NCI-H1436 (cell line): ENCODE measurements at regions not wholly inside any gene's neighbourhood (a gene's known extent, or its start where the extent isn't known, plus 50 kb on each side); places are given as distances from the start of the nearest gene placed in this dataset.
"Not testable (repeated sequence)": the region's sequence is repeated elsewhere in the genome, so short reads cannot be mapped to it uniquely, and the experiment has no call there.

Experiments
- DNase-seq: peaks from one replicate; lab custom pipeline; 2025; lab: John Stamatoyannopoulos, UW

DNA sequence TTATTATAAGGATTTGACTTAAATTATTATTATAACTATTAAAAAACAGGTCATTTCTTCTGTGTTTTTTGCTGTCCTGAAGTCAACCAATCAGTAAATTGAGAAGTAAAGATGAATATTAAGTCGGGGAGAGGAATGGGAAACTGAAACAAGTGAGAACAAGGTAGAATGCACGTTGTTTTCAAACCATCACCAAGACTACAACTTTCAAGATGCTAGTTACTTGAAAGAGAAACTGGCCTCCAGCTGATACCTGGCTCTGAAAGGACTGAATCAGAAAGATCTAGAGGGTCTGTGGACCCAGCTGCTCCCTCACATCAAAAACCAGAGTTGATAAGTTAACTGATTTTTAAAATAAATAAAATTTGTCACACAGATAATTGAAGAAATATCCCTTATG is 1301.5 kb upstream of the ATXN8OS start:
- DNase-seq, result no peak

DNA sequence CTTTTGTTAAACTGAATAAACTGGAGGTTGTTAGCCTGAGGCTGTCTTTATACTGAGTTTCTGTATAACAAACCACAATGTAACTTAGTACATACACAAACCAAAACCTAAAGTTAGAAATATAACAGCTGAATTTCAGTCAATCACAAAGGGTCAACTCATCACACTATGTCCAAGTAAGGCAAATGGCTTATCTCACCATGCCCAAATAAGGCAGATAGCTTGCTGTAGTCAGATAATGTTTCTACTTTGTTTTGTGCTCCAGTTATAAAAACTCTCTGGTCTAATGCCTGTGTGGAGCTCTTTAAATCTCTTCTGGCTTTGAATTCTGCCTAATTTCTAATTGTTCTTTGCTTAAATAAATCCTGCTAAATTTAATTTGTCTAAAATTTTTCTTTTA is 1323.4 kb upstream of the ATXN8OS start:
- no peak for DNase-seq

DNA sequence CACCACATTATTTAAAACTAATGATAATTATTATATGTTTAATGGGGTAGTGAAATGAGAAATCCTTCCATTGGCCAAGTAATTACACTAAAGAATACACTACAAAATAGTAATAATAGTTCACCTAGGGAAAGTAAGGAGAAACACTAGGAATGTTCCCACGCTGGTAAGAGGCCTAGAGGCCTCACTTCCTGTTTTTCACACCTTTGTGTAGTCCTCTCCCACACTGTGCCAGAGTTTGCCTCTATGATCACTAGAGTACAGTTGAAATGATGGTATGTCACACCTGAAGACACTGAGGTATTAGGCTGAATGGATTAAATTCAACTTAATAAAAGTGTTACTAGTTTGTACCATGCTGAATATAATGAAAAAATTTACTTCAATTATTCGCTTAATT is 1348.0 kb upstream of the ATXN8OS start:
- DNase-seq, result no peak

DNA sequence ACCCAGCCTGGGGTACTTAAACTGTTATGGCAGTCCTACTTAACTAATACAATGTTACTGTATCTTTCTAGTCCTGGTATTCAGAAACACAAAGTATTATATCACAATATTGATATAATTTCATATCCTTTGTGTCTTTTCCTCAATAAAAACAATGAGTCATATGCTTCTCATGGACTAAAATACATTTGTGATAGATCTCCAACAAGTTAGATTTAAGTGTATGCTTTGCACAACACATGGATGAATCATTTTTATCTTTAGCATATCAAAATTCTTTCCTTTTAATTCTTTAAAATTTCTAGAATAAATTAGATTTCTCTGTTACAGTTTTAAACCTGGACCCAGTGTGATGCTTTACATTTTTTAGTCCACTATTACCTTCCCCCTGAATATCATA is 1357.8 kb upstream of the ATXN8OS start:
- DNase-seq, result no peak

DNA sequence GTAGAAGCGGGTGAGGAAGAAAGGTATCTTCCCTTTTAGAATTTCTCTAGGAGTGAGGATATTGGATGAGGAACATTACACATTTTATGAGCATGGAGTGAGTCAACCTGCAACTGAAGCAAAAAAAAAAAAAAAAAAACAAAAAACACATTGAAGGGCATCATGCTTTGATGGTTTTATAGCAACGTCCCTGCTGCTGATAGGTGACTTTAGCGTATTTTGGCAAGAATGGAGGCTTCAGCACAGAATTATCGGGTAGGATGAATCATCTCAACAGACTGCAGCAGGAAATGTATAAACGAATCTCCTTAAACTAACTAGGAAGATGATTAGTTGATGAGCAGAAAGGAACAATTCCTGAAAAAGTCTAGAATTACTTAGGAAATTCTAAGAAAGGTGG is 1359.6 kb upstream of the ATXN8OS start:
- no peak for DNase-seq

DNA sequence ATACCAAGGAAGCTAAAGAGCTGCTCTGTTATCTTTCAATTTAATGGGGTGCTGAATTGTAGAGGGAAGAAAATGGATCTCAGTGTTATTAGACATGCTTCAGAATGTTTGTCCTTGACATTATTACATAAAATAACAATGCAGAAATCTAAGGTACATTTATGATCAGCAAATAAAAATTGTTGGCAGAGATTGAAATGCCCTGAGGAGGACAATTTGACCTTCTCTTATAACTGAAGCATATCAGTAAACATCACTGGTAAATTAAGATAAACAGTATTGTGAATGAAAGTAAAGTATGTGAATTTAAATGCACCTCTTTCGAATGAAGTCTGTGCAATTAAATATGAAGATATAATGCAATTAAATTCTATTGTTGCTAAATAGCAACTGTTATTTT is 1362.1 kb upstream of the ATXN8OS start:
- DNase-seq, result no peak

DNA sequence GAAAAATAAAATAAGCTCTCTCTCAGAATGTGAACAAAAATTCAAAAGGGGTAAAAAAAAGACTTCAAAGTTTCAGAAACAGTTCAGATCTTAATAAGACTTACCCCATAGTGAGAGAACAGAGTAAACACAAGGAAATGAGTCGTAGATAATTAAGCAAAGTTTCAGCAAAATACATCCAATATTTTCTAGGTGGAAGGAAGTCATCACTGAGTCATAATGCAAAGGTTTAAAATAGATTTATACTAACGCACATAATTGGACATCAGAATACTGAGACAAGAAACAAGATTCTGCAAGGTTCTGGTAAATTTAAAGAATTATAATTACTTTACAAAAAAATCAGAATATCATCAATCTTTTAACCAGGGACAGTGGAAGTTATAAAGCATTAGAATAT is 1370.7 kb upstream of the ATXN8OS start:
- no peak for DNase-seq

DNA sequence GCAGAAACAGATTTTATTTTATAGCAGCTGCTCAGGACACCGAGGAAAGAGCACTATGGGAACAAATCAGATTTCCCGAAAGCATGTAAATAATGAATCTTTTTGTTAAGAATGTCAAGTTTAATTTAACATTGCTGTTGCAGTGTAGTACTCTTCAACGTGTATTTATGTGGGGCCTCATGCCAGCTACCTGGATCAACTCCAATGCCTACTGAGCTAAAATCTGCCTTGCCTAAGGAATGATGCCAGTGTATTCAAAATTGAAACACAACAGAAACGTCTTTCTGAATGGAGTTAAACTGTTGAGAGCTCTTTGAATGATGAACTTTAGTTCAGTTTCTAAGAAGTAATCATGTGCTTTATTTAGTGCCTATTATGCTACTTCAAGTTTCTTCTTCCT is 1379.8 kb upstream of the ATXN8OS start:
- DNase-seq, result no peak

DNA sequence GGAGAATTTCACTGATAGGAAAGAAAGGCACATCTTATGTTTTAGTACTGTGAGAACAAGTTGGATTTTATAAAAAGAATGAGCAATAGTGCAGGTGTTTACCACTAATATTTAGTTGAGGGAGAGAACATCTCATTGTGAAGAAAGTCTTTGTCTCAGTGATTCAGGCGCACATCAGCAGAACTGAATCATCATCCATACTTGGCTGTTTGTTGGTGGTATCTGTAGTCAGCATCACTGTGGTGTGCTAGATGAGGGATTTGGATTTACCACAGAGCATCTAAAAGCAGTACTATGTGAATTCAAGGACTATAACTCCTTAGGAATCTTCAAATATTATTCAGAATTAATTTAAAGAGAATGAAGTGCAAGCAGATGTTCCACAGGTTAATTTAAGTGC is 1380.5 kb upstream of the ATXN8OS start:
- no peak for DNase-seq

DNA sequence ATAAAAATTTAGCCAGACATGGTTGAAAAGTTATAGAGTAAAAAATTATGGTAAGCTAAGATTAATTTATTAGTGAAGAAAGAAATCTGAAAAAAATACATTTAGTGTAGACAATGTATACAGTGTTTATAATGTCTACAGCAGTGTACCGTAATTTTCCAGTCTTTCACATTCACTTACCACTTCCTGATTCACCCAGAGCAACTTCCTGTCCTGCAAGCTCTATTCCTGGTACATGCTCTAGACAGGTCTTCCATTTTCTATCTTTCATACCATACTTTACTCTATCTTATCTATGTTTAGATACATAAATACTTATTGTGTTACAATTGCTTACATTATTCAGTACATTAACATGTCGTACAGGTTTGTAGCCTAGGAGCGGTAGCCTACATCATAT is 1387.8 kb upstream of the ATXN8OS start:
- DNase-seq, result no peak

DNA sequence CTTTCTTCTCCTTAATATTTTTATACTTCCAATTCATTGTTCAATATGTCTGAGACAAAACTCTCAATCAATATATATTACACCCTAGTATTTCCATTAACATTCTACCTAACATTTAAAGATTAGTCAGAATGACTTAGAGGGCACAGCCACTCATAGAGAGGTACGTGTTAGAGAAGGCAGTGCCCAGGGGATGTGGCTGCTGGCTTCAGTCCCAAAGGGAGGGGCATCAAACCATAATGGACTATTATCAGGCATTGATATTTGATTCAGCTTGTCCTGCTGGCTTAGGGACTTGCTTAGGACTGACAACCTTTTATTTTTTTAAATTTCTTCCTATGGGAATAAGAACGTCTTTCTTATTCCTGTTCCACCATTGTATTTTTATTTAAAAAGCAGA is 1392.0 kb upstream of the ATXN8OS start:
- no peak for DNase-seq

DNA sequence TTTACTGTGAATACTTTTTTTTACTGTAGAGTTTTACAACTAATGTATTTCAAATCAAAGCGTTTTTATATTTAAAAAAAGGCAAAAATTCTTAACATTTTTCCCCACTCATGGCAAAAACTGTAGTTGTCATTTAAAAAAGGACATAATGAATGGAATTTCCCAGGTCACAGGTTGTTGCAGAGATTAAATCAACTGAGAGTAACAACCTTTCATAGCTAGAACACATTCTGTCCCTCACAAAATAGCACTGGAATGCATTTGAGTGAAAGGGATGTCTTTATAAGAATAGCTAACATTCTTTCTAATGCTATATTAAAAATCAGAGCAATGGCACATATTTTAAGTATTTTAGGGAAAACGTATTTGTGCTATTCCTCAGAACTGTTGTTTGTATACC is 1393.3 kb upstream of the ATXN8OS start:
- DNase-seq, result no peak

DNA sequence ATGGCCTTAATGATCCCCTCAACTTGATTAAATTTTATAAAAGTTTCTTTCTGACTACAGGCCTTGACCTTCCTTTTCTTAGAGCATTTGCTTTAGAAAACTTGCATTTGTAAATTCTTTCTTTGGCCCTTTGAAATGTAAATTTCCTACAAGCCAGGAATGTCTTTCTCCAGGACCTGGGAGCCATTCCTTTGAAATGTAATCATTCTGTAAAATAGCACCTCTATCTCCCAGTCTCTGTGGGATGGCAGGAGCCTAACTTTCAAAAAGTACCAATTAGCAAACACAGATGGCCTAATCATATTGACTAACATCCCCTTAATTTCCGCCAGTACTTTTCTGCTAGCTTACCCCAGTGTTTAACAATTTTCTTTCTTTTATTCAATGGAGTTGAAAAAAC is 1394.2 kb upstream of the ATXN8OS start:
- no peak for DNase-seq

DNA sequence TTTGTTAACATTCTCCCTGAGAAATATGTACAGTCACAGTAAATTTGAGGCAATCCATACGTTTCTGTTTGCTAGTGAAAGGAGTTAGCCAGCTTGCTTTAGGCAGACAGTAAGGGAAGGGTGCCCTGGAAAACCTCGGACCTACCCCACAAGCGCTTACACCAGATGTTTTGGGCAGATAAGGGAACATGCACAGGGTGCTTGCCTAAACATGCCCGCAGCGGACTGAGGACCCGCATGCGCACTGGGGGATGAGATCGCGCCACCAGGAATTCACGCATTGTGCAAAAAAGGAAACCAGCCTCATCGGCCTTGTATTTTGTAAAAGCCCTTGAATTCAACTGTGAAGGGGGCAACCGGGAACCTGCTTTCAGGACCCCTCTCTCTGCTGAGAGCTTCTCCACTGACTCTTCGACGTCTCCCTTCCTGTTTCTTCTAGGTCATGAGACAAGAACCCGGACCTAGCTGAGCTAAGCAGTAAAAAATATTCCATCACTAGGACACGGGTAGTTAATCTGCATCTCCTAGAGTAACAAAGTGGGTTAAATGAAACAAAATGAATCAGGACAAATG is 1399.2 kb upstream of the ATXN8OS start:
- DNase-seq, result no peak

DNA sequence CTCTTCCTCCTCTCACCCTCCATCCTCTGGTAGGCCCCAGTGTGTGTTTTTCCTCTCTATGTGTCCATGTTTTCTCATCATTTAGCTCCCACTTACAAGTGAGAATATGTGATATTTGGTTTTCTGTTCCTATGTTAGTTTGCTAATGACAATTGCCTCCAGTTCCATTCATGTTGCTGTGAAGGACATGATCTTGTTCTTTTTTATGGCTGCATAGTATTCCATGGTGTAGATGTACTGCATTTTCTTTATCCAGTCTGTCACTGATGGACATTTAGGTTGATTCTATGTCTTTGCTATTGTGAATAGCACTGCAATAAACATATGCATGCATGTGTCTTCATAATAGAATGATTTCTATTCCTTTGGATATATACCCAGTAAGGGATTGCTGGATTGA is 1401.6 kb upstream of the ATXN8OS start:
- not testable (repeated sequence) for DNase-seq

DNA sequence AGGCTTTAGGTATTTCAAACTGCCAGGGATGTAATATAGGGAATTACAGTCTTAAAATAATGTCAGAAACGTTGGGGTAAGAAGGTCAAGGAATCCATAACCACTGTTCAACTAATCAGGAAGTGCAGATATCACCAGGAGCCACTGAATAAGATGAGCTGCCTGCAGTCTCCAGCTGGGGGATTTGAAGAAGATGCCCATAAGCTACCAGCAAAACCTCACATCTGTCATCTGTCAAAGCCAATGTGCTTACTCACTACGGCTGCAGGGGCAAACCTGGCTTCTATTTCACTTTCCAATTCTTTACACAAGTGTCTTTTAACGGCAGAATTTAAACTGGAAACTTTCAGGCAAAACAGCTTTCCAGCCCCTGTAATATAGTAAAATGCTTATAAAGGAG is 1410.1 kb upstream of the ATXN8OS start:
- no peak for DNase-seq

DNA sequence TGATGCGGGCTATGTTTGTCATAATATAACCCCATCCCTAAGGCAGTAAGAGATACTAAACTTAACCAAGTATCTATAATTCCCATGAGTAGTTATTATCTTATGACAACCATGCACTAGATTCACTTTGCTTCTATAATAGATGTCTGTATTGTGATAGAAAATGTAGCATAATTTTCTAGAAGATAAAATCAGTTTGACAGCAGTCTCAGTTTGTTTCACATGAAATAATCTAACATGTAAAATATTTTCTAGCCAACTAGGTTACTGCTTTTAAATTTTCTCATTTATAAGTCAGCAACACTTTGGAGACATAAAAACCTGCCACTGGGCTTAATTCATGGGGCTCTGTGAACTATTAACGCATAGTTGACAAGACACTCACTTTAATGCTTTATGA is 1410.7 kb upstream of the ATXN8OS start:
- DNase-seq, result no peak

DNA sequence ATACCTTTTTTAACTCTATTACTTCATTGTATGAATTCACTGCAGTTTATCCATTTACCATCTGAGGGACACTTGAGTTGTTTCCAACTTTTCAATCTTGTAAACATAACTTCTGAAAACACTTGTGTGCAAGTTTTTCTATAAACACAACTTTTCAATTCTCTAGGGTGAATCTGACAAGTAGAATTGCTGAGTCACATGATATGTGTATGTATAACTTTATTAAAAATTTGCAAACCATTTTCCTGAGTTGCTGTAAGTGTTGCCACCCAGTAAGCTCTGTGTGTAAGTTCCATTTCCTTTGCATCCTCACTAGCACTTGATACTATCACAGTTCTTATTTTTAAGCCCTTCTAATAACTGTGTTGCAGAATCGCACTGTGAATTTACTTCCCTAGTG is 1415.6 kb upstream of the ATXN8OS start:
- no peak for DNase-seq

DNA sequence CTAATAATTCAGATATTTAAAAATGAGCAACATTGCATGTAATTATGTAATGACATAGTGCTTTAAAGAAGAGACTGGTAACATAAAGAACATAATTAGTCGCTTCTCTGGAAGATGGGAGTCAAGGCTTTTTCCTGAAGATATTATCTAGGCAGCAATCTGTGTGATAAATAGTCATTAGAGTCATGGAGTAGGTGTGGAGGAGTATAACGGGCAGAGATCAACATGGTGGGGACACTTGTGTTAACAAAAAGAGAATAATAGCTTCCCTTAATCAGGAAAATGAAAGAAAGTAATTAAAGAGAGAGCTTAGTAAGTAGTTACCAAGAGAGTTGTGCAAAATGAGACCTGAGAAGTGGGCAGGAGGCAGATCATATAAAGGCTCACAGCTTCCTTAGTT is 1417.1 kb upstream of the ATXN8OS start:
- DNase-seq, result no peak

DNA sequence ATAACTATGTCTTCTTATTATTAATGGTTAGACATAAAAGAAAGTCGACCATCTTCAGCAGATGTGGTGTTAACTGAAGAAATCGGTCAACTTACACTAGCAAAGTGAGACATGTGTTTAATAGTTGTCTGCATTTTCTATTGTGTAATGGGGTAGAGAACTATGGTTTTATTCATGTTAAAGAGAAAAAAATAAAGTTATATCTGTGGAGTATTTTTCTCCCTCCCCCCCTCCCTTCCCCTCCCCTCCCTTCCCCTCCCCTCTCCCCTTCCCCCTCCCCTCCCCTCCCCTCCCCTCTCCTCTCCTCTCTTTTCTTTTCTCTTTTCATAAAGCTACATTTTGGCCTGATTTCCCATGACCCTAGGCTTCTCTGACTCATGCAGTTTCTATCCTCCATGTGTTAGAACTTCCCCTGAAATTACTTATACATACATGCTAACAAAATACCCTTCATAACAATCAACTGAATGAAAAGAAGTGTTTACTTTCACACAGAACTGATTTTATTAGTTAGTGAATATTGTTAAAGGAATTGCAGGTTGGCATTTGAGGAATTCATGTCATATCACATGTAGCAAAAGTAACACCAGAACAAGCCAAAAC is 1431.0 kb upstream of the ATXN8OS start:
- DNase-seq, result no peak

DNA sequence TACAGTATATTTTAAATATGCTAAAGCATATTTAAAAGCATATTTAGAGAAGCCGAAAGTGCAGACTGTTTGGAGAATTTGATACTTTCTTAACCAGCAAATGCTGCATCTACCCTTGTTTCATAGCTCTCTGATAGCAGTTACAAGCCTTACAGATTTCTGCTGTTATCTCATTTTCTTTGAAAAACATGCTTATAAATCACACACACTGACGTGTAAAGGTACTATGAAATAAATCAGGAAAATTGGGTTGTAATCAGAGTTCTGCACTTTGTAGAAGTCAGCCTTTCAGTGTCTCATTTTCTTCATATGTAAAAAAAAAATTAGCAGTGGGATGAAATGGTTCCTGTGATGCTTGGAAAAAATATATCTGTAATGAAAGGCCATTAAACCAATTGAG is 1432.4 kb upstream of the ATXN8OS start:
- DNase-seq, result no peak

DNA sequence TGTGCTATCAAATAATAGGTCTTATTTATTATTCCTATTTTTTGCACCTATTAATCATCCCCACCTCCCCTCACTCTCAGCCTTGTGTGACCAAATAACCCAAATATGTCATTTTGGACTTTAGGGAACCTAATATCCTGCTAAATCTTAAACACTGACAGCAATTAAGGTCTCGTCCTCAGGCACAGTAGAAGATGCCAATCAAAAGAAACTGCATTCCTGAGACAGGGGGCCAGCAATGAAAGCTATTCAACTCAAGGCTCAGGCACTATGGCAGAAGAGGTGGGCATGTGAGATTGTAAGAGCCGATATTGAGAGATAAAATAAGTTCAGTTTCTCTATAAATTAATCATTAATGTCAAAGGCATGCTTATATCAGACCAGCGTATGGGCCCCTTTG is 1437.7 kb upstream of the PCDH9 start:
- no peak for DNase-seq

DNA sequence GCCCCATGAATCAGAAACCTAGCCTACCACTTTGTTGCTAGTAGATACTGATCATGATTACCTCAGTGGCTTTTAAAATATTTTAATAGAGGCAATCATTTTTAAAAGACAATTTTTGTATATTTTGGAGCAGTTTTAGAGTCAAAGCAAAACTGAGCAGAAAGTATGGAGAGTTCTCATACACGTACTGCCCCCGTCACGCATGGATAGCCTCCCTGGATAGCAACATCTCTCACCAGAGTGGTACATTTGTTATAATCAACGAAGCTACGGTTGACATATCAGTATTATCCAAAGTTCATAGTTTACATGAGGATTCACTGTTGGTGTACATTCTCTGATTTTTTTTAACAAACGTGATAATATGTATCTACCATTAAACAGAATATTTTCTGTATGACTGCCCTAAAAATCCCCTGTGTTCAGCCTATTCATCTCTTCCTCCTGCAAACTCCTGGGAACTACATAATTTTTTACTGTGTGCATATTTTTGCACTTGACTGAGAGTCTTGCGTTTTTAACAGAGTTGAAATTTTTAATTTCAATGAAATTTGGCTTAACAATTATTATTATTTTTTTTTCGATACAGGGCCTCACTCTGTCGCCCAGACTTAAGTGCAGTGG is 1436.8 kb upstream of the PCDH9 start:
- DNase-seq, result no peak

DNA sequence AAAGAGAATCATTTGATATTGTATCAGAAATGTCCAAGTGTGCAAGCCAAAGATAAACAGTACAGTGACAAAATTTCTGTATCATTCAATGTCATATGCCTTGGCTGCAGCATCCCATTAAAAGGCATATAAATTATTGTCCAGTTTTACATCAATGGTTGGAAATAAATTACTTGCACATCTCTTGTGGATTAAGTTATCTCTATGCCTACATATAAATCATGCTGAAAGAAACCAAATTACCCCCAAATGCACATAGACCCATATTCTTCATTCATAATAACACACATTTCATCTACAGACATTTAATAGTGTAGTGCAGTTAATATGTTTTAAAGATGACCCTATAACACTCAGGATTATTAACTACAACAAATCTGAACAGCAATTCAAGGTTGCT is 1415.7 kb upstream of the PCDH9 start:
- DNase-seq, result no peak
